Left ventricle myocardium superior (tissue), 1 donor: ENCODE measurements at regions not wholly inside any gene's neighbourhood (a gene's known extent, or its start where the extent isn't known, plus 50 kb on each side); places are given as distances from the start of the nearest gene placed in this dataset.

Experiments used
- ATAC-seq: fragments of 200-7000 bp; cut with Tn5 transposase; one replicate; pipeline ENCODE4 v1.9.1; 2020; ENCODE audit warnings: mild to moderate bottlenecking, moderate library complexity
- DNase-seq: peaks from one replicate; pipeline ENCODE4 v3.0.0-alpha.2; 2020
- intact Hi-C: fragments of 100-400 bp; cut with micrococcal nuclease; formaldehyde crosslinking; loops from one replicate; pipeline ENCODE4 v1.11.0; 2022
- donor health status: DM: no; HTN: yes; CAD: no; lungs with severe emphysema.

DNA sequence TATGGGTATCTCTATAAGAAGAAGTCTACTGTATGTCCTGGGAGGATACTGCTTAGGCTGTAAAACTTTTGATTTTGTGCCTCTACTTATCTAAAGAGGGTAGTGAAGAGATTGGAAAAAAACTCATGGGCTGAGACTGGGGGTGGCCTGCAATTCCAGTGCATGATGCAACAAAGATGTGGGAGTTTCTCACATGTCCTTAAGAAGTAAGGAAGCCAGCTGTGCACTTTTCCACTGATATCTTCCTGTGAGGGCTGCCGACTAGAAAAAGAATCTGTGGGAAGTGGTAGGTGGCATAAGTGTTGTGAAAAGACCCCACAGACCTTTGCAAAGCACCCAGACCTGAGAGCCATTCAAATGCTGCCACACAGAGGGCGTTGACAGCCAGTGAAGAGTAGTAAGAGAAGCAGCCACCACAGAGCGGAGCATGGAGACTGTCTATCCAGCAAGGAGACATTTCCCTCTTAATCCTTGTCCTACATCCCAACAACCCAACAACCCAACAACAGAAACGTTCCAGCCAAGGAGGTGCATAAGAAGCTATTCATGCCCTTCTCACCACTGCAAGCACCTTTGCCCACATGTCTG, 65.1 kb downstream of the PFDN4 start:
- ATAC-seq, result no peak
- intact Hi-C loops, result no loop called here
- no peak for DNase-seq

DNA sequence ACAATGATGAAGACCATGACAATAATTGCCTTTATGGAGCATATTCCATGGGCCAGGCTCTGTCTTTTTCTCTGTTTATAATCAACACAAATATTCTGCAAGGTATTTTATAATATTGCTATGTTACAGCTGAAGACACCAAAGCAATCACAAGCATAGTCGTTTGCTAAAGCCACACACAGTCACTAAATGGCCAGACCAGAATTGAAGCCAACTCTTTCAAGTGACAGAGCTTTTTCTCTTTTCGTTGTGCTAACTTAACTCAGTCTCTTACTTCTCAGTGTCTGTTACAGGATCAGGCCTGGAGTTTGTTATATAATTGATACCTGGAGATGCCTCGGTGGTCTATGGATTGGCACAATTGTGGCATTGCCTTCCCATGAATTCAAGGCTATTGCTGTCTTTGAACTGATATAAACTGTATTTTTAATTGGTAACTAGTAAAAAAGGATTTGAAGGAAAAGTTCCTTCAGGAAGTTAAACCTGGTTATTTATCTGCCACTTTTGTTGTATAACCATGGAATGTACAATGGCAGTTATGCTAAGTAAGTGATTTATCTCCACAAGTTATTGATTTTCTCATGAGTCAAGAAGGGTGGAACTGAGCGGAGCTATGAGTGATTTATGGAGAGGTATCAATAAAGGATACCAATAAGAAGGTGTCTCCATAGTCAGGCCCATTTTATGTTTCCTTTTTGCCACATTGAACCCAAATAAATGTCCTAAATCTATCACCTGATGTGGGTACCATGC, 67.6 kb downstream of the PFDN4 start:
- intact Hi-C loops, result no loop called here
- ATAC-seq, result no peak
- DNase-seq, result no peak

DNA sequence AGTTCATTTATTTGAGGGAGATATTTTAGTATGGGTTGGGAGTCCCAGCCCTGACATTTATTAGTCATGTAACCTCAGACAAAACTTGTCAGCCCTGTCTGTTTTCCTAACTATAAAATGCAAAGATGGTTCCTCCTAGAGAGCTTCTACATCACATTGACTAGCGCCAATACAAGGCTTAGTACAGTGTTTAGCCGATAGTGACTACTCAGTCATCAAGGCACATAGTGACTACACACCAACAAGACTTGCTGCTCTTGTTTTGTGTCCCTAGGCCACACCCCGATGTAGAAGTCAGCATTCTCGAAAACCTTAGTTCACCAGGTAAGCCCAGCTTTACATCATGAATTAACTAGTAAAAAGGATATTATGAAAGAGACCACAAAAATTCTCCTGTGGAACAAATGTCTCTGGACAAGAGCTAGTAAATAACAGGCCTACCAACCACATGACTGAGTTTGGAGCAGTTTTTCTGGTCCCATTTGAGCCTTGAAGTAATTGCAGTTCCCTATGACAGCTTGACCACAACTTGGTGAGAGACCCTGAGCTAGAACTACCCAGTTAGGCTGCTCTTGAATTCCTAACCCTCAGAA, 68.8 kb downstream of the PFDN4 start:
- ATAC-seq (no peak), DNase-seq (no peak)
- intact Hi-C loops, result no loop called here

DNA sequence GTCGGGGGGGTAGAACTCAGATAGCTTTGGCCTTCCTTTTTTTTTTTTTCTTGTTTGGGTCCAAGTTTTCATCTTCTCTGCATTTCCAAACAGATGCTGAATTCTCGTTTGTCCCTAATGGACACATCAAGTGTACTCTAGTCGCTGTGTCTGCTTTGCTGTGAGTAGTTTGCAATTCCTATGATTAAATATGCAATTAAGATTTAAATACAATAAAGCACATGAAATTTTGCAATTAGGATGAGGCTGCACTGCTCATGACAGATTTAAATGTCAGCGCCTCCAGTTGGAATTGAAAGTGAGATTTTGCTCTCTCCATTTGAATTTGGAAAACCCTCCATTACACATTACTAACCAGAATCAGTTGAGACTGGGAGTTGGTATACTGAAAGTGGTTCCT, 70.4 kb downstream of the PFDN4 start:
- ATAC-seq (no peak), DNase-seq (no peak)
- intact Hi-C loops, result no loop called here

DNA sequence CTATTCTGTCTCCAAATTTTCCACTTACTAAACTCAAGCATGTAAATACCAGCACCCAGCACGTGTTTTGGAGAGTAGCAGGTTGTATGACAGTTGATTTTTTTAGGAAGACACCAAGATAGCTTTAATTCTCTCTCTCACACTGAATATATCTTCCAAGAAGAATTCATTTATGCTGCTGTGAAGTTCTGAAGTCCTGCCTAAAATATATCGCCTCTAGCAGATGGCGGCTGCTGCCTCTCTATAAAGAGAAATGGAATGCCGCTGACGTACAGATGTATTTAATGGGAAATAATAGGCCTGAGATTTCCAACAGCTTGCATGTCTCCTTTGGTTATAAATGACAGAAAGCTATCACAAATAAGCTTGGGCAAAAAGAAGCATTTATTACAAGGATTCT, 74.7 kb downstream of the PFDN4 start:
- no peak for ATAC-seq
- intact Hi-C loops, result no loop called here
- no peak for DNase-seq

DNA sequence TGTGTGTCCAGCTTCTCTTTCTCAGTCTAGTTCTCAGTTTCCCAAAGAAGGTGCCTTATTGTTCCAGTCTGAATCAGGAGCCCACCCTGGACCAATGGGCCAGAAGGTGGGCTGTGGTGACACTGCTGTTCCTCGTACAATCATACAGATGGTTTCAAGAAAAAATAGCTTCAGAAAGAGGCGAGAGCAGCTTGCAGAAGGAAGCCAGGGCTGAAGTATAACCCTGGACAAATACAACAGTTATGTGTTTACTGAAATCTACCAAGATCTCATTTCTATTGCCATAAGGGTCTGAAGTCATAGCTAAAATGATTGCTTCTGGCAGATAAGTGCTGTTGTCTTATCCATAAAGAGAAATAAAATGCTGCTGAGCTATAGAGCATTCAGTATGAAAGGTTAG, 75.4 kb downstream of the PFDN4 start:
- no peak for DNase-seq
- no peak for ATAC-seq
- intact Hi-C loops, result no loop called here

DNA sequence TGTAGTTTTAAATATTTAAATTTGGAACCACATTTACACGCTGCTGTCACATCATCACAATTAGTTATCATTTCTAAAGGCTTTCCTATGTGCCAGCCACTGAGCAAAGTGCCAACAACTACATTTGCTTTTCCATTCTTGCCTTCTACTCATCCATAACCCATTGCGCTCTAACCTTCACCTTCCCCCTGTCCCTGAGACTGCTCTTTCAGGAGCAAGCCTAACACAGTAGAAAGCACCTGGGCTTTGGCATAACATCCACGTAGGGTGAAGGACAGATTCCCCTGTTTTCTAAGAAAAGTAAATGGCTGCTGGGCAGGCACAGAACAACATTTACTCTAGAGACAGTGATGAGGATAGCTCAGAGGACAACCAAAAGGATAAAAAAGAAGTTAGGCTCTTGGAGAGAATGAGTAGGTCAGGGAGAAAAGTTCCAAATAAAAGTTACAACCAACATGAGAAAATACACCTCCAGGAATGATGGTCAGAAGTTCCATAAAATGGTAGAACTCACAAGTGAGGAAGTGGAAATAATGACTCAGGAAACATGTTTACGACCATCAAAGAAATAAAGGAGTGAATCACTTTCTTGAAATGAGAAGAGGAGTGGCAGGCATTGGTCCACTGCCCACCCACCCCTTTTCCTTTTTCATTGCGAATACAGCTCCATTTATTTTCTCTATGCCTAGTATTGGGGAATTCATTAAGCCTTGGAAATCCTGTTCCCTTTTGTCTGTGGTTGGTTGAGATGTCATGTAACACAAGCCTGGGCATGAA, 77.2 kb downstream of the PFDN4 start:
- ATAC-seq, result no peak
- intact Hi-C loops, result no loop called here
- no peak for DNase-seq

DNA sequence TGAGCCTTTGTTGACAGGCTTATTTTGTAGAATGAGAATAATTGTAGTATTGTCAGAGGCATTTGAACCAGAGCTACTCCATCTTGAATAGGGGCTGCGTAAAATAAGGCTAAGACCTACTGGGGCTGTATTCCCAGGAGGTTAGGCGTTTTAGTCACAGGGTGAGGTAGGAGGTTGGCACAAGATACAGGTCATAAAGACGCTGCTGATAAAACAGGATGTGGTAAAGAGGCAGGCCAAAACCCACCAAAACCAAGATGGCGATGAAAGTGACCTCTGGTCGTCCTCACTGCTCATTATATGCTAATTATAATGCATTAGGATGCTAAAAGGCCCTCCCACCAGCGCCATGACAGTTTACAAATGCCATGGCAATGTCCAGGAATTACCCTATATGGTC, 82.7 kb downstream of the PFDN4 start:
- intact Hi-C loops, result no loop called here
- DNase-seq (no peak), ATAC-seq (no peak)

DNA sequence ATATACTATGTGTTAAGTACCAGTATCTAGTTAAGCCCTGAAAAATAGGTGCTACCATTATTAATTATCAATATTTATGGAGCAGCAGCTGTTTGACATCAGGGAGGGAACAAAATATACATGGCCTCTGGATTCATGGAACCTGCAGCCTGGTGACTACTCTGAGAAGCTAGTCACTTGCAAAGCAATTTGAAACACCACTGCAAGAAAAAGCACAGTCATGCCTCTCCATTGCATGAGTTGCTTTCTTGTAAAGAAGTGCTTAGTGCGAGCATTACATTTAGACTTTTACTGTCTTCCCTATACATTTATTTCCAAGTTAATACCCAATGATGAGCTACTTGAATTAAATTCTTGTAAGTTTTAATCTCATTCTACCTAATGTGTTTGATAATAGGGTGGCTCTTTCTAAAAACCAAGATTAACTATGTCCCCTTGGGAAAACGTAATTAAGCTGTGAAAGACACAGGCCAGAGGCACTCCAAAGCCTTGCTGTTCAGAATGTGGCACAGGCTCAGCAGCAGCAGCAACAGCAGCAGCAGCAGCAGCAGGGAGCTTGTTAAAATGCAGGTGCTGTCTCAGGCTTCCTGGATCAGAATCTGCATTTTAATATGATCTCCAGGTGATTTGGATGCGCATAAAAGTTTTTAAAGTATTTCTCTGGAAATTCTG, 83.6 kb downstream of the PFDN4 start:
- DNase-seq, result no peak
- no peak for ATAC-seq
- intact Hi-C loops, result no loop called here

DNA sequence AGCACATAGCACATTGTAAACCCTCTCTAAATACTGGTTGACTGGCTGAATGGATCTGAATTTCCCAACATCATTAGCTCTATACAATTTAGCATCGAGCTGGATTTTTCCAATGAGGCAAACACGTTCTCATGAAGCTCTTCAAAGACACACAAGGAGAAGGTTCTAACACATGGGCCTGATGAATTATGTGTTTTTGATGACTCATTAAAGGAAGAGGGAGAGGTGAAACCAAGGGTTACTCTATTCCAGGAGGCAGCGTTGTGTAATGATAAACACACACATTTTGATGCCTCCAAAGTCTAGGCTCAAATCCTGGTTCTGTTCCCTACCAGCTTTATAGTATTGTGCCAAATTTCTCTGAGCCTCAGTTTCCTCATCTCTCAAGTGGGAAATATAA, 84.3 kb downstream of the PFDN4 start:
- intact Hi-C loops, result no loop called here
- ATAC-seq, result no peak
- DNase-seq, result no peak

DNA sequence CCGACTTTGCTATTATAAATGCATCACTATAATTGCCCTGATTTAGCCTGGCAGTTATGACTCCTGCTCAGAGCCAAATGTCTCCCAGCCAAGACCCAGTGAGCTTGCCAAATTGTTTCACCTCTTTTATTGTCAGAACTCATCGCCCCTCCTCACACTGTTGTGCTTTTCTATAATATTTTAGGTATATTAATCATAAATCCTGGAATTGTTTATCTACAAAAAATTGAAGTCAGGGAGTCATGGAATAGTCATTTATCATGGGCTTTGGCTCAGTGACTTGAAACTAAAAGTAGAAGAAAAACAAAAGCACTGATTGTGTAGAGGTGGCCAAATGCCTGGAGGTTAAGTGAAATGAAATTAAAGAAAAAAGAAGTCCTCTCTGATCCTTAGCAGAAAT, 85.6 kb downstream of the PFDN4 start:
- no peak for DNase-seq
- peak; percentile 63 for ATAC-seq
- intact Hi-C loops, result no loop called here

DNA sequence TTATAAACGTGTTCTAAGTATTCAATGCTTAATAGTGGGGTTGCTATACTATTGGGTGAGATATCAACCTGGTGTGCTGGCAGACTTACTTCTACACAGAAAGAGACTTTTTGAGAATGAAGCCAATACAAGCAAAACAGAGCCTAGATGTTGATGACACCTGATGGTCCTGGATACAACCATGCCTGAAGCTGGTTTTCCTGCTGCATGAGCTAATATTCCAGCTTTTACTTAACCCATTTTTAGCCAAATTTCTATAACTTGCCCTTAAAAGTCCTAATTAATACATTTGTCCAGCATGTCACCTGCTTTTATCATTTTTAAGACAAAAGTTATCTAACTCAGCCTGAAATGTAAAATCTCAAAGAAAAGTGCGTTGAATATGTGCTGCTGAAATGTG, 86.2 kb downstream of the PFDN4 start:
- ATAC-seq, result no peak
- no peak for DNase-seq
- intact Hi-C loops, result no loop called here

DNA sequence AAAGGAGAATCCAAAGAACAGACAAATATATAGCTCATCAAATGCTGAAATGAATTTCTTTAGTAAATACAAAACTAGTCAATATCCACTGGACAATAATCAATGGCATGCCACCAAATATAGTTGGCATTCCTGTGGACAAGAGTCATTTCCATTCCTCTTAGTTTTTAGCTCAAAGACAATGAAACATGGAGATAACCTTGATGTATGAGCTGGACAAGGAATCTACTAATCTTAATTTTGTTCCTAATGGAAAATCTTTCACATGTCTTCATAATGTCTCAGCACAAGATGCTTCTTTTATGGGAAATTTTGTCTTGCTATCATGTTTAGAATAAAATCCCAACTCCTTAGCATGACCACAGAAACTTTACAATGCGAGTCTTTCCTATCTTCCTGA, 87.8 kb downstream of the PFDN4 start:
- intact Hi-C loops, result no loop called here

DNA sequence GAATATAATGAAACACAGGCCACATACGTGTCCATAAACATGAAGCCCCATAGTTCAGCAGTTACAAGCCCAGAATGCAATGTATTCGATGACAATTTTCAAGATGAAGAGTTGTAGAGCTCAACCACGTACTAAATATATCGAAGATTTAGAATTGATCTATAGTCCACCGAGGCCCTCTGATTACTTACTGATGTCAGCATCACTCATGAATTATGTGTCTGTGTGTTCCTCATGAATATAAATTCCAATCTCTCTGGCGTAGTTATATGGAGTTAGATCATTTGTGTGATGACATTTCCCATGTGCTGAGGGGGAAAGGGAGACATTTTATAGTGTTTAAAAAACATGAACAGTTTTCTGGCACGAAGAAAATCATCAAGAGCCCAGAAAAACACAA, 97.5 kb downstream of the PFDN4 start:
- intact Hi-C loops, result no loop called here
- no peak for ATAC-seq
- no peak for DNase-seq

More for the DNA sequence above, 87.8 kb downstream of the PFDN4 start:
- ATAC-seq (no peak), DNase-seq (no peak)

DNA sequence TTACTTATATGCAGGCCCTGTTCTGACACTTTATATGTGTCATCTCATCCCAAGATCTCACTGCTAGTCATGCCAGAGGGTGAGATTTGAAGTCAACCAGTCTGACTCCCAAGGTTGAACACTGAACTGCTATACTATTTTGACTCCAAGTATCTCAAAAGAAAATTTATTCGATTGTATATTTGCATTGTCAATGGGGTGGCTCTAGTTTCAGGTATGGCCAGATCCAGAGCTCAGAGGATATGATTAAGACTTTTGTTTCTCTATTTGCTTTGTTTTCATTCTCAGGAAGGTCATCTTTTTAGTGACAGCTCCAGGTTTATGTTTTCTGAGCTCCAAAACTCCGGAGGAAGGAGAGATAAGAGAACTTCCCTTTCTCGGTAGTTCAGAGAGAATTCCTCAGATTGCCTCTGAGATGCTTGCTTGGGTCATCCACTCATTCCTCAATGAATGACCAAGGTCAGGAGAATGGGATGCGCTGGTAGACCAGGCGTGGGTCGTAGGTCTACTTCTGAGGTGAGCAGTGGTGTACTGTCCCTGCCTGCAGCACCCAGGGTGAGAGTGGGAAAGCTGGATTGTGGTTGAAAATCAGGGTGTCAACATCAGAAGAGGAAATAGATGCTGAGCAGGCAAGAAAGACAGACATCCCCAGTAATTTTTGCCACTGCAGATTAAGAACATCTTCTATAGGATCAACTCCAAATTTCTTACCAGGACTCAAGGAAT, 99.3 kb downstream of the PFDN4 start:
- intact Hi-C loops, result no loop called here
- DNase-seq, result no peak
- ATAC-seq, result no peak

DNA sequence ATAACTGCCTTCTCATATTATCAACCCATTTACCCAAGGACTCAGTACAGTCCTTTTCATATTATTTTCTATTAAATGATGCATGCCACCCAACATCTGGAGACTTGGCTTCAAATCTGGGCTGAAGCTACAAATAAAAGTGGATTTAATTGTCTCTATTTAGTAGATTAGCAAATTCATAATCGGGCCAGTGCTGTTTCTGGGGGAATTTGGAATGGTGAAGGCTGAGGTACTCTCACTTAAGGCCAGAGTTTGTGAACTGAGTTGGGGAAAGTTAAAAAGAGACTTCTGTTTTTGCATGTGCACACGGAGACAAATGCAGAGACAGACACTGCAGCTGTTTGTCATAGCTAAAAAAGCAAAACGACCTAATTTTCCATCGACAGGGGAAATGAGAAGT, 100.9 kb downstream of the PFDN4 start:
- ATAC-seq (no peak), DNase-seq (no peak)
- intact Hi-C loops, result no loop called here

DNA sequence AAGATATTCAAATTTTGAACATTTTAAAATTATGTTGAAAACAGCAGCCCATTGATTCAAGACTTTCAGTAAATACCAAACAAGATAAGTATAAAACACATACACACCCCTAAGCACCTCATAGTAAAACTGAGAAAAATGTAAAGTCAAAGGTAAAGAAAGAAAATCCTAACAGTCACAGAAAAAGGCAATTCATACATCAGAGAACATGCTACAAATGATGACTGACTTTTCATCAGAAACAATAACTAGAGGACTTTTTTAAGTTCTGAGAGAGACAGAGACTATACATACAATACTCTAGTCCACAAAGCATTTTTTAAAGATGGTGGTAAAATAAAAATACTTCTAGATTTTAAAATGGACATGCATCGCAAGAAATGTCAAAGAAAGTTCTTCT, 111.0 kb downstream of the PFDN4 start:
- intact Hi-C loops, result no loop called here
- ATAC-seq, result no peak
- no peak for DNase-seq

DNA sequence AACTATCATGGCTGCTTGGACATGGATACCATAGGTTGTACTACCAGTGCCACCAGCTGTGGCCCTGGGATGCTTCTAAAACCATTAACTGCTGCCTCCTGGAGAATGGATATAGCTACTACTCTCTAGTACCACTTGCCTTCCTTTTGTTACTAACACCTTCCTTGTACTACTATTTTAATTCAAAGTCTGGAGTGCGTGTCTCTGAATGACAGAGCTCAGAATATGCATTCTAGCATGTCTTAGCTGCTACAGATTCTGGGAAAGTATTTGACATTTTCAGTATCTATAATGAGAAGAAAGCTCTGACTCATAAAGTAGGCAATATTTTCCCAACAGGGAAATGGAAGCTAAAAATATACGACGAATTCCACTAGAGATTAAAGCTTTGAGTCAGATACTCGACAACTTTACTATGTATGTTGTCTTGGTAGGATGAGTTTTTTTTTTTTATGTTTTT, 112.3 kb downstream of the PFDN4 start:
- DNase-seq, result no peak
- ATAC-seq, result no peak
- intact Hi-C loops, result no loop called here
